Activated B cell treated with CpG ODN at 0.5 μM for 24 hours (primary cell): ENCODE measurements at regions not wholly inside any gene's neighbourhood (a gene's known extent, or its start where the extent isn't known, plus 50 kb on each side); places are given as distances from the start of the nearest gene placed in this dataset.

Experiments used
- ATAC-seq: fragments of 200-7000 bp; cut with Tn5 transposase; one replicate; pipeline ENCODE4 v1.10.0; 2021; ENCODE audit warnings: low read depth, mild to moderate bottlenecking, moderate library complexity
- CTCF ChIA-PET: fragments of 350-600 bp; sonication (Branson Sonifier 250); formaldehyde crosslinking; loops from one replicate; lab custom pipeline; 2021; ENCODE audit warnings: antibody characterized with exemption; lab: Charles Lee
- POLR2A ChIA-PET: fragments of 350-600 bp; sonication (Branson Sonifier 250); formaldehyde crosslinking; loops from one replicate; lab custom pipeline; 2021; ENCODE audit warnings: antibody characterized with exemption; lab: Charles Lee
- DNase-seq: peaks from one replicate; pipeline ENCODE4 v3.0.0; 2022
- H3K27ac Mint-ChIP-seq: one replicate; pipeline ENCODE4 v1.8.0; 2020; ENCODE audit warnings: mixed read lengths
- H3K27me3 Mint-ChIP-seq: one replicate; pipeline ENCODE4 v1.8.0; 2021; ENCODE audit warnings: mixed read lengths
- H3K36me3 Mint-ChIP-seq: one replicate; pipeline ENCODE4 v1.8.0; 2021; ENCODE audit warnings: low read depth, mixed read lengths
- H3K4me1 Mint-ChIP-seq: one replicate; pipeline ENCODE4 v1.8.0; 2021; ENCODE audit warnings: mixed read lengths
- H3K4me3 Mint-ChIP-seq: one replicate; pipeline ENCODE4 v1.8.0; 2020; ENCODE audit warnings: mild to moderate bottlenecking, mixed read lengths
- H3K9me3 Mint-ChIP-seq: one replicate; pipeline ENCODE4 v1.8.0; 2020; ENCODE audit warnings: mixed read lengths
- intact Hi-C: fragments of 100-400 bp; cut with micrococcal nuclease; formaldehyde crosslinking; loops from one replicate; pipeline ENCODE4 v1.15.1; 2024
- TF ChIP-seq, protein P1 (sequence below): fragments of 200-600 bp; IDR thresholded peaks from one replicate; pipeline ENCODE4 v1.8.0; 2022; ENCODE audit warnings: antibody characterized with exemption, mild to moderate bottlenecking

DNA sequence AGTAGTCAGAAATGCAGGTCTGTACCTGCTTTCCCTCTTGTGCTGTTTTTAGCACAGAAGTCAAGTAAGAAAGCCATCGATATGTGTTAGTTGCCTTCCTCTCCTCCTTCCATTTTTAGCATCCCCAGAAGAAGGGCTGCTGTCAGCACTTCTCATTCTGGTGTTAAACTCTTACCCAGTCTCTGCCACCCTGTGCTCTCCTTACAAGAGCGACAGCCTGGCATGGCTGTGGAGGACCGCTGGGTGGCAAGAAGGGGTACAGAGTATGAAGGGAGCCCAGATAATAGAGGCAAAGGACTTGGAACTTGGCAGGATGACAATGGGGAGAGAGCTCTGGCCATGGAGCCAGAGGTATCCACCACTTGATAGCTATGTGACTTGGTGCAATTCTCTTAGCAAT, 103.5 kb downstream of the RPS24 start:
- Mint-ChIP-seq H3K27ac (no peak overlapping the region), H3K9me3 (no peaks in the 10 kb centered on the region), H3K27me3 (peaks cover 6% of the 10 kb centered on the region), H3K4me1 (no peaks in the 10 kb centered on the region), H3K36me3 (no peaks in the 10 kb centered on the region), H3K4me3 (no peak overlapping the region)
- ChIA-PET CTCF (no interaction called here), POLR2A (no interaction called here)
- ATAC-seq (no peak), DNase-seq (no peak)
- TF ChIP-seq, protein P1, sequence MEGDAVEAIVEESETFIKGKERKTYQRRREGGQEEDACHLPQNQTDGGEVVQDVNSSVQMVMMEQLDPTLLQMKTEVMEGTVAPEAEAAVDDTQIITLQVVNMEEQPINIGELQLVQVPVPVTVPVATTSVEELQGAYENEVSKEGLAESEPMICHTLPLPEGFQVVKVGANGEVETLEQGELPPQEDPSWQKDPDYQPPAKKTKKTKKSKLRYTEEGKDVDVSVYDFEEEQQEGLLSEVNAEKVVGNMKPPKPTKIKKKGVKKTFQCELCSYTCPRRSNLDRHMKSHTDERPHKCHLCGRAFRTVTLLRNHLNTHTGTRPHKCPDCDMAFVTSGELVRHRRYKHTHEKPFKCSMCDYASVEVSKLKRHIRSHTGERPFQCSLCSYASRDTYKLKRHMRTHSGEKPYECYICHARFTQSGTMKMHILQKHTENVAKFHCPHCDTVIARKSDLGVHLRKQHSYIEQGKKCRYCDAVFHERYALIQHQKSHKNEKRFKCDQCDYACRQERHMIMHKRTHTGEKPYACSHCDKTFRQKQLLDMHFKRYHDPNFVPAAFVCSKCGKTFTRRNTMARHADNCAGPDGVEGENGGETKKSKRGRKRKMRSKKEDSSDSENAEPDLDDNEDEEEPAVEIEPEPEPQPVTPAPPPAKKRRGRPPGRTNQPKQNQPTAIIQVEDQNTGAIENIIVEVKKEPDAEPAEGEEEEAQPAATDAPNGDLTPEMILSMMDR = no peak
- intact Hi-C loops = no loop called here

DNA sequence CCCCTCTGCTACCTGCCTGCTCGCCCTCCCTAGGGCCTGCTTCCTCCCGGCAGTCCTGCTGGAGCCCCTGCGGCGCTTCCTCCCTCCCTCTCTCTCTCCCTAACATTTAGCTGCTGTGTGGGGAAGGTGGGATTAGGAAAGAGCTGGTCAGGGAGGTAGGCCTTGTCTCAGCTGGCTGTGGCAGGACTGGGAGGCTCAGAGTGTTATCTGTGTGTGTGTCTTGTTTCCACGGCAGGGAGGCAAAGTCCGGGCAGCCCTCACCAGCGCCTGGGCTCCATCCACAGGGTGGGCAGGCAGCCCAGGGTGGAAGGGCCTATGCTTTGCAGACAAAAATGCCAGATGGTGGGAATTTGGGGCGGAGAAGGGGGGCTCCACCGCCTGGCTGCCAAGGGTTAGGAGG, 105.7 kb downstream of the RPS24 start:
- no peak for DNase-seq
- POLR2A ChIA-PET = no interaction called here
- intact Hi-C loops = no loop called here
- Mint-ChIP-seq H3K36me3 (no peaks in the 10 kb centered on the region), H3K4me3 (no peak overlapping the region), H3K9me3 (no peaks in the 10 kb centered on the region), H3K27me3 (peaks cover 13% of the 10 kb centered on the region), H3K27ac (no peak overlapping the region), H3K4me1 (no peaks in the 10 kb centered on the region)
- no peak for ATAC-seq
- CTCF ChIA-PET = no interaction called here
- TF ChIP-seq, protein P1 = no peak

- intact Hi-C loops = no loop called here
- no peak for ATAC-seq
- DNase-seq = no peak
- ChIA-PET POLR2A (no interaction called here), CTCF (no interaction called here)
- TF ChIP-seq, protein P1 = no peak
- Mint-ChIP-seq H3K36me3 (no peaks in the 10 kb centered on the region), H3K4me1 (no peaks in the 10 kb centered on the region), H3K9me3 (no peaks in the 10 kb centered on the region), H3K27ac (no peak overlapping the region), H3K4me3 (no peak overlapping the region), H3K27me3 (peaks cover 16% of the 10 kb centered on the region)
These were observed 106.5 kb downstream of the RPS24 start for GRCh38 chr10:78140066-78140630.

- intact Hi-C loops = no loop called here
- no peak overlapping the region for H3K4me3 Mint-ChIP-seq
- no peak for DNase-seq
- H3K36me3 Mint-ChIP-seq = no peaks in the 10 kb centered on the region
- TF ChIP-seq, protein P1 = no peak
- ChIA-PET CTCF (no interaction called here), POLR2A (no interaction called here)
- no peaks in the 10 kb centered on the region for H3K9me3 Mint-ChIP-seq
- peaks cover 22% of the 10 kb centered on the region for H3K27me3 Mint-ChIP-seq
- ATAC-seq = no peak
- H3K4me1 Mint-ChIP-seq = no peaks in the 10 kb centered on the region
- H3K27ac Mint-ChIP-seq = no peak overlapping the region
These were observed 109.9 kb downstream of the RPS24 start for GRCh38 chr10:78143576-78143975.

DNA sequence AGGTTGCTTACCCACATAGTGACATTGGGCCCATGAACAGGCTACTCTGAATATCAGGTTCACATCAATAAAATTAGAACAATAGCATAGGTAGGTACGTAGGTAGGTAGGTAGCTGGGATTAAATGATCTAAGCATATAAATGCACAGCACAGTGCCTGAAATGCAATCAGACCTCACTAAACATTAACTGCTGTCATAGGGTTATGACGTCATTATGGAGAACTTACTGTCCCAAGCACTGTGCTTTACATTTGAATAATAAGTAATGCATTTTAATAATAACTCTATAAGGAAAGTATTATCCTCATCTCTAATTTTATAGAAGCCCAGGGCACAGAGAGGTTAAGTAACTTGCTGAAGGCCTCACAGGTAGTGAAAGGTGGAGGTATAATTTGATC, 112.5 kb downstream of the RPS24 start:
- TF ChIP-seq, protein P1 = no peak
- Mint-ChIP-seq H3K4me3 (no peak overlapping the region), H3K27me3 (peaks cover 19% of the 10 kb centered on the region), H3K27ac (no peak overlapping the region), H3K4me1 (no peaks in the 10 kb centered on the region), H3K36me3 (no peaks in the 10 kb centered on the region), H3K9me3 (no peaks in the 10 kb centered on the region)
- ChIA-PET POLR2A (no interaction called here), CTCF (no interaction called here)
- no peak for ATAC-seq
- intact Hi-C loops = no loop called here
- DNase-seq = no peak
